ENCODE measurements at regions not wholly inside any gene's neighbourhood (a gene's known extent, or its start where the extent isn't known, plus 50 kb on each side); places are given as distances from the start of the nearest gene placed in this dataset.

GRCh38 chr3:8077126-8077525, 424.5 kb upstream of the LMCD1 start:
- TF ChIP-seq CTCF (IDR thresholded peaks at IDR 0.05; ENCODE audit: control extremely low read depth, extremely low read depth, low read depth, missing control alignments), result no peak
- no peak for DNase-seq (ENCODE audit: extremely low spot score)
- ChIA-PET CTCF (no interaction called here), POLR2A (no interaction called here)

- TF ChIP-seq CTCF (IDR thresholded peaks at IDR 0.05; ENCODE audit: control extremely low read depth, extremely low read depth, low read depth, missing control alignments), result no peak
- no peak for DNase-seq (ENCODE audit: extremely low spot score)
- CTCF ChIA-PET, result interaction anchor here (1.2 to 1.5 kb wide), 2 partner anchors 8 to 10 kb away, joined by 3 read pairs; no protein-coding TSS in a partner anchor
- POLR2A ChIA-PET, result no interaction called here
These were observed 421.2 kb upstream of the LMCD1 start for GRCh38 chr3:8080464-8080863.

- DNase-seq (ENCODE audit: extremely low spot score), result no peak
- ChIA-PET POLR2A (no interaction called here), CTCF (no interaction called here)
- no peak for TF ChIP-seq CTCF (IDR thresholded peaks at IDR 0.05; ENCODE audit: control extremely low read depth, extremely low read depth, low read depth, missing control alignments)
These were observed 416.1 kb upstream of the LMCD1 start for GRCh38 chr3:8085498-8085897.

- POLR2A ChIA-PET, result no interaction called here
- TF ChIP-seq CTCF (IDR thresholded peaks at IDR 0.05; ENCODE audit: control extremely low read depth, extremely low read depth, low read depth, missing control alignments), result no peak
- no peak for DNase-seq (ENCODE audit: extremely low spot score)
- CTCF ChIA-PET, result interaction anchor here (1.0 to 1.1 kb wide), 2 partner anchors 9 to 36 kb away, joined by 3 to 4 read pairs; no protein-coding TSS in a partner anchor
These were observed 413.7 kb upstream of the LMCD1 start for GRCh38 chr3:8087951-8088350.

GRCh38 chr3:8094415-8094814, 407.2 kb upstream of the LMCD1 start:
- ChIA-PET CTCF (interaction anchor here (1.1 kb wide), 1 partner anchor 42 kb away, joined by 3 read pairs; no protein-coding TSS in a partner anchor), POLR2A (no interaction called here)
- DNase-seq (ENCODE audit: extremely low spot score), result no peak
- TF ChIP-seq CTCF (IDR thresholded peaks at IDR 0.05; ENCODE audit: control extremely low read depth, extremely low read depth, low read depth, missing control alignments), result no peak

- DNase-seq (ENCODE audit: extremely low spot score), result no peak
- POLR2A ChIA-PET, result no interaction called here
- no peak for TF ChIP-seq CTCF (IDR thresholded peaks at IDR 0.05; ENCODE audit: control extremely low read depth, extremely low read depth, low read depth, missing control alignments)
- CTCF ChIA-PET, result interaction anchor here (1.1 to 1.2 kb wide), 4 partner anchors 9 to 15 kb away, joined by 3 to 5 read pairs (median 4); no protein-coding TSS in a partner anchor
These were observed 405.9 kb upstream of the LMCD1 start for GRCh38 chr3:8095724-8096123.

GRCh38 chr3:8097690-8098089, 403.9 kb upstream of the LMCD1 start:
- no peak for DNase-seq (ENCODE audit: extremely low spot score)
- no peak for TF ChIP-seq CTCF (IDR thresholded peaks at IDR 0.05; ENCODE audit: control extremely low read depth, extremely low read depth, low read depth, missing control alignments)
- ChIA-PET POLR2A (no interaction called here), CTCF (no interaction called here)

All from GM10248 (cell line).